ENCODE measurements at regions not wholly inside any gene's neighbourhood (a gene's known extent, or its start where the extent isn't known, plus 50 kb on each side); places are given as distances from the start of the nearest gene placed in this dataset.

DNA sequence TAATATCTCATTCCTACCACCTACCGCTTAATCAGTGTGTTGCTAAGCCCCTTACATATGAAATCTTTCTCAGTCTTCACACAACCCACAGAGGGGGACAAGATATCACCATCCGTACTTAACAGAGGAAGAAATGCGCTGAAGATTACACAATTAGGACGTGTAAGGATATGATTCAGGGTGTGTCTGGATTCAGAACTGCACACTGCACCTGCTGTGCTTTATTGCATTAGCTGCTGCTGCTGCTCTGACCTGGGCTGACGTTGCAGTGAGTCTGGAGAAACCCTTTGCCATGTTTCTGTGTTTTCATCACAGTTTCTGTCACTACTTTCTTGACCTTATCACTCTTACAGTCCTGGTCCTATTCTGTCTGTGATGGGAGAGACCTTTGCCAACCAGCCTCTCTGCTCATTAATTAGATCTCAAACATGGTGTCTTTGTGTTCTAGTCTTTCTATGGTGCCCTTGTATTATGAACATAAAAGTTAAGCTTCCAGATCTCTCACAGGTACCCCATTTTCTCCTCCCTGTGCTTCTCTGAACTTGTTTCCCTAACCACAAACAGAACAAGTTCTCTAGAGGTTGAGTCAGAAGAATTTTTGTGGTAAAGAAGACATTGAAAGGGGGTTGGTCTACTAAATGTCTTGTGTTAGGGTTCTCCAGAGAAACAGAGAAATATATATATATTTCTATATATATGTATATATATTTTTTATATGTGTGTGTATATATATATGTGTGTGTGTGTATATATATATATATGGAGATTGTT lies 92.9 kb upstream of the CYP1B1 start:
- Histone ChIP-seq H4K5ac (ENCODE audit: insufficient read length, low read depth, low read length) (no peak overlapping the region), H3K9me3 (ENCODE audit: control insufficient read depth, low read depth, low read length) (no peaks in the 10 kb centered on the region), H3K79me2 (ENCODE audit: insufficient read depth, low read length) (no peaks in the 10 kb centered on the region), H2AFZ (ENCODE audit: low read length) (no peak overlapping the region), H3K23ac (ENCODE audit: insufficient read length, low read depth, low read length) (no peak overlapping the region), H3K56ac (ENCODE audit: insufficient read length, low read depth, low read length) (no peak overlapping the region), H4K20me1 (ENCODE audit: control insufficient read depth, insufficient read depth, insufficient read length) (no peaks in the 10 kb centered on the region), H3K79me1 (ENCODE audit: insufficient read depth, low read depth, low read length, poor library complexity, severe bottlenecking) (no peaks in the 10 kb centered on the region), H3K14ac (ENCODE audit: insufficient read depth, low read length) (no peak overlapping the region), H3K27me3 (ENCODE audit: insufficient read depth, low read length) (no peaks in the 10 kb centered on the region), H3T11ph (ENCODE audit: low read length) (no peak overlapping the region), H2AK5ac (ENCODE audit: insufficient read length, low read length) (no peak overlapping the region), H2BK15ac (ENCODE audit: low read depth, low read length) (no peak overlapping the region), H3K9ac (ENCODE audit: extremely low read depth, insufficient read length, low read length) (no peak overlapping the region), H4K91ac (ENCODE audit: insufficient read length, low read depth, low read length) (no peak overlapping the region), H3K27ac (ENCODE audit: insufficient read length, low read depth, low read length) (no peak overlapping the region), H3K4me2 (ENCODE audit: insufficient read depth, insufficient read length, low read length) (no peak overlapping the region), H2BK120ac (ENCODE audit: low read depth, low read length, poor library complexity, severe bottlenecking) (no peak overlapping the region), H4K8ac (replicated peaks; ENCODE audit: insufficient read length, low read depth, low read length) (no peak overlapping the region), H2BK12ac (ENCODE audit: insufficient read length, low read depth, low read length) (no peak overlapping the region), H3K4ac (ENCODE audit: low read depth, low read length) (no peak overlapping the region), H3K23me2 (ENCODE audit: insufficient read length, low read depth, low read length, poor library complexity, severe bottlenecking) (no peaks in the 10 kb centered on the region), H2BK5ac (ENCODE audit: insufficient read length, low read length) (no peak overlapping the region), H3K4me1 (ENCODE audit: insufficient read depth, low read length) (no peaks in the 10 kb centered on the region), H2BK20ac (ENCODE audit: low read depth, low read length, poor library complexity, severe bottlenecking) (no peak overlapping the region), H3K18ac (ENCODE audit: insufficient read length, low read depth, low read length) (no peak overlapping the region)
- Mint-ChIP-seq H3K27me3 (ENCODE audit: low read depth) (peaks cover 7% of the 10 kb centered on the region; the same call in 1 of the 2 replicates), H3K4me1 (peaks cover 6 to 8% of the 10 kb centered on the region in 2 experiments; a peak in 3 of 4 replicates), H3K27ac (no peak overlapping the region), H3K36me3 (ENCODE audit: insufficient read depth in 1 of 3, low read depth in 3 of 3) (no peaks in the 10 kb centered on the region), H3K4me3 (no peak overlapping the region), H3K9me3 (no peaks in the 10 kb centered on the region; a peak in 1 of 5 replicates)
- no CpG with 5 or more reads among the region's 5 CpGs for WGBS (ENCODE audit: extremely low coverage, insufficient read length, low lambda C conversion rate)
- DNase-seq, result no peak
- TF ChIP-seq CTCF (conservative IDR thresholded peaks at IDR 0.05), result no peak
